DND-41 (cell line): ENCODE measurements at regions not wholly inside any gene's neighbourhood (a gene's known extent, or its start where the extent isn't known, plus 50 kb on each side); places are given as distances from the start of the nearest gene placed in this dataset.

Experiments
- EZH2 ChIP-seq: IDR thresholded peaks from 3 replicates; pipeline ENCODE4 v1.6.1; 2012; ENCODE audit warnings: borderline replicate concordance, low read depth, mild to moderate bottlenecking, moderate library complexity, low read length, inconsistent platforms; ENCODE audit not compliant: severe bottlenecking
- TF ChIP-seq, protein P1 (sequence below): IDR thresholded peaks from 2 replicates; pipeline ENCODE4 v1.5.1; 2012; ENCODE audit warnings: borderline replicate concordance, low read length, moderate library complexity, mild to moderate bottlenecking; ENCODE audit not compliant: poor library complexity, severe bottlenecking; ENCODE audit errors: extremely low read depth

GRCh38 chr6:144429753-144430152 lies 144.6 kb downstream of the UTRN start:
- no peak for TF ChIP-seq EZH2
- TF ChIP-seq, protein P1, sequence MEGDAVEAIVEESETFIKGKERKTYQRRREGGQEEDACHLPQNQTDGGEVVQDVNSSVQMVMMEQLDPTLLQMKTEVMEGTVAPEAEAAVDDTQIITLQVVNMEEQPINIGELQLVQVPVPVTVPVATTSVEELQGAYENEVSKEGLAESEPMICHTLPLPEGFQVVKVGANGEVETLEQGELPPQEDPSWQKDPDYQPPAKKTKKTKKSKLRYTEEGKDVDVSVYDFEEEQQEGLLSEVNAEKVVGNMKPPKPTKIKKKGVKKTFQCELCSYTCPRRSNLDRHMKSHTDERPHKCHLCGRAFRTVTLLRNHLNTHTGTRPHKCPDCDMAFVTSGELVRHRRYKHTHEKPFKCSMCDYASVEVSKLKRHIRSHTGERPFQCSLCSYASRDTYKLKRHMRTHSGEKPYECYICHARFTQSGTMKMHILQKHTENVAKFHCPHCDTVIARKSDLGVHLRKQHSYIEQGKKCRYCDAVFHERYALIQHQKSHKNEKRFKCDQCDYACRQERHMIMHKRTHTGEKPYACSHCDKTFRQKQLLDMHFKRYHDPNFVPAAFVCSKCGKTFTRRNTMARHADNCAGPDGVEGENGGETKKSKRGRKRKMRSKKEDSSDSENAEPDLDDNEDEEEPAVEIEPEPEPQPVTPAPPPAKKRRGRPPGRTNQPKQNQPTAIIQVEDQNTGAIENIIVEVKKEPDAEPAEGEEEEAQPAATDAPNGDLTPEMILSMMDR: no peak
